H1 (cell line): ENCODE measurements at regions not wholly inside any gene's neighbourhood (a gene's known extent, or its start where the extent isn't known, plus 50 kb on each side); places are given as distances from the start of the nearest gene placed in this dataset.

Experiments
- NANOG ChIP-seq: IDR thresholded peaks from 2 replicates; pipeline ENCODE4 v1.6.1; 2011; ENCODE audit warnings: low read length, low read depth, mild to moderate bottlenecking, inconsistent platforms; ENCODE audit not compliant: insufficient read depth, poor library complexity, severe bottlenecking
- NRF1 ChIP-seq: IDR thresholded peaks from 2 replicates; pipeline ENCODE4 v1.6.1; 2011; ENCODE audit warnings: mild to moderate bottlenecking, low read depth, low read length, improper control_type of control experiment
- POLR2AphosphoS5 ChIP-seq: IDR thresholded peaks from 2 replicates; pipeline ENCODE4 v1.6.1; 2011; ENCODE audit warnings: low read depth, low read length
- RFX5 ChIP-seq: IDR thresholded peaks from 2 replicates; pipeline ENCODE4 v1.6.1; 2011; ENCODE audit warnings: low read depth, low read length, improper control_type of control experiment, borderline replicate concordance
- SP2 ChIP-seq: IDR thresholded peaks from 2 replicates; pipeline ENCODE4 v1.6.1; 2012; ENCODE audit warnings: mild to moderate bottlenecking, low read length, inconsistent platforms
- TEAD4 ChIP-seq: IDR thresholded peaks from 2 replicates; pipeline ENCODE4 v1.6.1; 2012; ENCODE audit warnings: low read depth, low read length, inconsistent platforms, mixed read lengths
- TF ChIP-seq, protein P1 (sequence below): IDR thresholded peaks from 2 replicates; pipeline ENCODE4 v1.6.1; 2012; ENCODE audit warnings: low read length, inconsistent platforms
- TF ChIP-seq, protein P2 (sequence below): IDR thresholded peaks from 2 replicates; pipeline ENCODE4 v1.6.1; 2012; ENCODE audit warnings: inconsistent platforms

DNA sequence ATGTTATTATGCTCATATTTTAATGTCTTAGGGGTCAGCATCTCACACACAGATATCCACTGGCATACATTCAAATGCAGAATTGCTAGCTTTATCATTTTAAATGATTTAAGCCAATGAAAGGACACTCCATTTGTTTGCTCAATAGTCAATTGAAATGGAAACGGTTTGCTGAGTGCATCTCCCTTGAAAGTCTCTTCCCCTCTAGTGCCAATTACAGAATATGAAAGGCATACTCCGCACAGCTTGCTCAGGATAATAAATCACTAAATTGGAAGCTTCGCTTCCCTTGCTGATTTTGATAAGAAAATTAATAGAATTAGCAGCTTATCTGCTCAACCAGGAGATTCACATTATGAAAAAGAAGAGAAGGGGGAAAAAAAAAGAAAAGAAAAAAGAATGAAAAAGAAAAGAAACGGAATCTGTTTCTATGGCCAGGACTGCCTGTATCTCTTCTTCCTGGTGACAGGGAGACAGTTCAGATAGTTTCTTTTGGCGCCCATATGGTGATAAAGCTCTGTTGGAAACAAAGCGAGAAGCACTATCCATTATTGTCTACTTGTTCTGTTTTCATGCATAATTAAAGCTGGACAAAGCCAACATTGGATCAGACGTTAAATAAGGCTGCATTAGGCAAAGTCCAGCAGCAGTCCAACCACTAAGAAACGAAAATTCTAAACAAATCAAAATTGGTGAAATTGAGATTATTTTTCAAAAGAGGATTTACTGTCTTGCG is 225.0 kb downstream of the GXYLT1 start (continued):
- TF ChIP-seq, protein P1, sequence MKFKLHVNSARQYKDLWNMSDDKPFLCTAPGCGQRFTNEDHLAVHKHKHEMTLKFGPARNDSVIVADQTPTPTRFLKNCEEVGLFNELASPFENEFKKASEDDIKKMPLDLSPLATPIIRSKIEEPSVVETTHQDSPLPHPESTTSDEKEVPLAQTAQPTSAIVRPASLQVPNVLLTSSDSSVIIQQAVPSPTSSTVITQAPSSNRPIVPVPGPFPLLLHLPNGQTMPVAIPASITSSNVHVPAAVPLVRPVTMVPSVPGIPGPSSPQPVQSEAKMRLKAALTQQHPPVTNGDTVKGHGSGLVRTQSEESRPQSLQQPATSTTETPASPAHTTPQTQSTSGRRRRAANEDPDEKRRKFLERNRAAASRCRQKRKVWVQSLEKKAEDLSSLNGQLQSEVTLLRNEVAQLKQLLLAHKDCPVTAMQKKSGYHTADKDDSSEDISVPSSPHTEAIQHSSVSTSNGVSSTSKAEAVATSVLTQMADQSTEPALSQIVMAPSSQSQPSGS, result no peak
- no peak for TF ChIP-seq POLR2AphosphoS5
- TF ChIP-seq SP2, result no peak
- TF ChIP-seq, protein P2, sequence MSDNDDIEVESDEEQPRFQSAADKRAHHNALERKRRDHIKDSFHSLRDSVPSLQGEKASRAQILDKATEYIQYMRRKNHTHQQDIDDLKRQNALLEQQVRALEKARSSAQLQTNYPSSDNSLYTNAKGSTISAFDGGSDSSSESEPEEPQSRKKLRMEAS, result no peak
- TF ChIP-seq NANOG, result no peak
- TF ChIP-seq NRF1, result no peak
- TF ChIP-seq TEAD4, result no peak
- TF ChIP-seq RFX5, result no peak
